H1 (cell line): ENCODE measurements at regions not wholly inside any gene's neighbourhood (a gene's known extent, or its start where the extent isn't known, plus 50 kb on each side); places are given as distances from the start of the nearest gene placed in this dataset.

ENCODE experiments used
- CTCF ChIA-PET: fragments of 300-600 bp; sonication (Branson Sonifier 250); formaldehyde crosslinking; loops from one replicate; lab custom pipeline; 2021; ENCODE audit not compliant: partially characterized antibody; lab: Charles Lee
- POLR2A ChIA-PET: fragments of 300-600 bp; sonication (Branson Sonifier 250); formaldehyde crosslinking; loops from one replicate; lab custom pipeline; 2021; ENCODE audit warnings: inconsistent platforms; ENCODE audit not compliant: partially characterized antibody; lab: Charles Lee
- DNase-seq, 2 experiments: peaks; one replicate each; pipeline versions ENCODE4 v3.0.0 to v3.0.0-alpha.2; 2010 to 2022; ENCODE audit warnings: low spot score in 2 of 2, low read depth in 1 of 2, mixed read lengths in 1 of 2
- FAIRE-seq: peaks from 2 replicates; lab custom pipeline; 2011; peaks lifted over from hg19 to GRCh38; lab: Jason Lieb, UNC
- H2AFZ ChIP-seq: 2 replicates; pipeline ENCODE4 v1.8.1; 2012; ENCODE audit warnings: low read length, inconsistent platforms
- H2AK5ac ChIP-seq: 2 replicates; pipeline ENCODE4 v1.6.1; 2013; ENCODE audit warnings: low read depth, low read length
- H2BK120ac ChIP-seq: replicated peaks from 2 replicates; pipeline ENCODE3; 2013; ENCODE audit warnings: low read depth, low read length, inconsistent platforms
- H2BK12ac ChIP-seq: 2 replicates; pipeline ENCODE4 v1.6.1; 2013; ENCODE audit warnings: low read depth, low read length
- H2BK15ac ChIP-seq: 2 replicates; pipeline ENCODE4 v1.6.1; 2013; ENCODE audit warnings: low read length
- H2BK20ac ChIP-seq: 2 replicates; pipeline ENCODE4 v1.6.1; 2013; ENCODE audit warnings: low read length
- H2BK5ac ChIP-seq: 2 replicates; pipeline ENCODE4 v1.6.1; 2013; ENCODE audit warnings: low read depth, low read length
- H3K14ac ChIP-seq: 2 replicates; pipeline ENCODE4 v1.6.1; 2013; ENCODE audit warnings: inconsistent platforms; ENCODE audit not compliant: insufficient read length
- H3K18ac ChIP-seq: 2 replicates; pipeline ENCODE4 v1.6.1; 2013; ENCODE audit warnings: low read length; ENCODE audit errors: extremely low read depth
- H3K23ac ChIP-seq: 2 replicates; pipeline ENCODE4 v1.6.1; 2013; ENCODE audit warnings: inconsistent platforms; ENCODE audit not compliant: insufficient read length
- H3K23me2 ChIP-seq: 2 replicates; pipeline ENCODE4 v1.6.1; 2013; ENCODE audit warnings: low read depth, low read length
- H3K27ac ChIP-seq: 2 replicates; pipeline ENCODE4 v1.6.1; 2011; ENCODE audit warnings: low read depth, low read length, inconsistent platforms
- H3K27me3 ChIP-seq, 4 experiments: replicated peaks in 1 of 4; 1 replicate in 1 of 4; 2 replicates in 3 of 4; pipeline versions ENCODE4 v1.6.1 to v1.8.1; 2011 to 2013; ENCODE audit warnings: low read length in 3 of 4, mild to moderate bottlenecking in 3 of 4, inconsistent platforms in 2 of 4, mixed read lengths in 2 of 4, moderate library complexity in 1 of 4; ENCODE audit not compliant: control insufficient read depth in 3 of 4, insufficient read depth in 3 of 4; ENCODE audit errors: extremely low read depth in 1 of 4
- H3K36me3 ChIP-seq, 4 experiments: 2 replicates each; pipeline versions ENCODE4 v1.6.1 to v1.8.1; 2011 to 2013; ENCODE audit warnings: mild to moderate bottlenecking in 4 of 4, low read length in 3 of 4, moderate library complexity in 2 of 4, control low read depth in 1 of 4, inconsistent platforms in 1 of 4; ENCODE audit not compliant: insufficient read depth in 4 of 4, control insufficient read depth in 2 of 4
- H3K4ac ChIP-seq: replicated peaks from 2 replicates; pipeline ENCODE3; 2013; ENCODE audit warnings: low read length, low read depth, mixed read lengths, inconsistent platforms; ENCODE audit not compliant: insufficient read length
- H3K4me1 ChIP-seq, 4 experiments: replicated peaks in 1 of 4; 1 replicate in 1 of 4; 2 replicates in 3 of 4; pipeline versions ENCODE4 v1.6.1 to v1.8.1; 2011 to 2013; ENCODE audit warnings: low read length in 3 of 4, inconsistent platforms in 2 of 4, mixed read lengths in 1 of 4; ENCODE audit not compliant: insufficient read depth in 4 of 4, control insufficient read depth in 3 of 4
- H3K4me2 ChIP-seq, 2 experiments: 2 replicates each; pipeline versions ENCODE4 v1.6.1 to v1.8.1; 2011 to 2013; ENCODE audit warnings: low read depth in 2 of 2, low read length in 2 of 2, control low read depth in 1 of 2, inconsistent platforms in 1 of 2, mild to moderate bottlenecking in 1 of 2; ENCODE audit not compliant: insufficient read depth in 1 of 2
- H3K4me3 ChIP-seq, 4 experiments: fragments of 200-600, 300-600 bp in 1 of 4; sonication (generic), shearing (Covaris generic), sonication (Bioruptor Twin) in 1 of 4; 2 replicates each; pipeline versions ENCODE4 v1.5.1 to v1.8.1; 2011 to 2016; ENCODE audit warnings: low read length in 4 of 4, low read depth in 3 of 4, control low read depth in 2 of 4, inconsistent platforms in 2 of 4, mild to moderate bottlenecking in 2 of 4, mixed read lengths in 1 of 4, moderate library complexity in 1 of 4; ENCODE audit not compliant: insufficient read depth in 2 of 4; ENCODE audit errors: extremely low read depth in 1 of 4
- H3K56ac ChIP-seq: replicated peaks from 2 replicates; pipeline ENCODE3; 2013; ENCODE audit warnings: low read depth, mild to moderate bottlenecking, mixed read lengths, low read length, inconsistent platforms; ENCODE audit not compliant: insufficient read length
- H3K79me1 ChIP-seq: 2 replicates; pipeline ENCODE4 v1.6.1; 2013; ENCODE audit warnings: low read depth, low read length, control low read depth
- H3K79me2 ChIP-seq, 2 experiments: 2 replicates each; pipeline versions ENCODE4 v1.6.1 to v1.8.1; 2012 to 2013; ENCODE audit warnings: low read length in 2 of 2, mild to moderate bottlenecking in 2 of 2, inconsistent platforms in 1 of 2; ENCODE audit not compliant: insufficient read depth in 2 of 2, control insufficient read depth in 1 of 2
- H3K9ac ChIP-seq, 4 experiments: replicated peaks in 1 of 4; 1 replicate in 1 of 4; 2 replicates in 3 of 4; pipeline versions ENCODE4 v1.6.1 to v1.8.1; 2011 to 2013; ENCODE audit warnings: low read depth in 3 of 4, low read length in 3 of 4, control low read depth in 2 of 4, mild to moderate bottlenecking in 2 of 4, moderate library complexity in 2 of 4, inconsistent platforms in 1 of 4; ENCODE audit errors: extremely low read depth in 1 of 4
- H3K9me3 ChIP-seq, 2 experiments: 2 replicates each; pipeline versions ENCODE4 v1.6.1 to v1.8.1; 2012 to 2013; ENCODE audit warnings: mild to moderate bottlenecking in 2 of 2, moderate library complexity in 2 of 2, control low read depth in 1 of 2, inconsistent platforms in 1 of 2, low read depth in 1 of 2, low read length in 1 of 2, mixed read lengths in 1 of 2; ENCODE audit not compliant: insufficient read depth in 2 of 2
- H4K20me1 ChIP-seq, 2 experiments: replicated peaks in 1 of 2; 2 replicates each; pipeline versions ENCODE3 to v1.8.1; 2011 to 2013; ENCODE audit warnings: inconsistent platforms in 2 of 2, low read length in 2 of 2, mild to moderate bottlenecking in 1 of 2; ENCODE audit not compliant: insufficient read depth in 2 of 2, control insufficient read depth in 1 of 2
- H4K5ac ChIP-seq: 2 replicates; pipeline ENCODE4 v1.6.1; 2013; ENCODE audit warnings: low read length, low read depth, mixed read lengths, inconsistent platforms; ENCODE audit not compliant: insufficient read length
- H4K8ac ChIP-seq: 2 replicates; pipeline ENCODE4 v1.8.0; 2013; ENCODE audit warnings: mild to moderate bottlenecking, moderate library complexity, low read length, inconsistent platforms; ENCODE audit not compliant: insufficient read depth; ENCODE audit errors: extremely low read depth
- H4K91ac ChIP-seq: replicated peaks from 2 replicates; pipeline ENCODE3; 2013; ENCODE audit warnings: low read length, mixed read lengths, inconsistent platforms; ENCODE audit not compliant: insufficient read length
- BACH1 ChIP-seq: IDR thresholded peaks from 2 replicates; pipeline ENCODE4 v1.6.1; 2012; ENCODE audit warnings: low read length, improper control_type of control experiment
- EP300 ChIP-seq, 2 experiments: IDR thresholded peaks; 1 replicate in 1 of 2; 2 replicates in 1 of 2; pipeline ENCODE4 v1.6.1; 2011 to 2012; ENCODE audit warnings: low read depth in 2 of 2, low read length in 2 of 2, mild to moderate bottlenecking in 2 of 2, borderline replicate concordance in 1 of 2, inconsistent platforms in 1 of 2, moderate library complexity in 1 of 2
- FOSL1 ChIP-seq: IDR thresholded peaks from 2 replicates; pipeline ENCODE4 v1.6.1; 2011; ENCODE audit warnings: mild to moderate bottlenecking, low read depth, low read length, moderate library complexity; ENCODE audit not compliant: insufficient read depth
- POLR2A ChIP-seq, 2 experiments: IDR thresholded peaks; 1 replicate in 1 of 2; 2 replicates in 1 of 2; pipeline ENCODE4 v1.6.1; 2011; ENCODE audit warnings: low read depth in 2 of 2, low read length in 2 of 2, mild to moderate bottlenecking in 2 of 2; ENCODE audit errors: control extremely low read depth in 1 of 2
- SP4 ChIP-seq: IDR thresholded peaks from 2 replicates; pipeline ENCODE4 v1.6.1; 2012; ENCODE audit warnings: low read length, inconsistent platforms
- WGBS, 2 experiments: shearing (Covaris generic) in 1 of 2; methylation state at CpG; one replicate each; pipeline versions ENCODE4 v1.1.6 to v1.1.7; 2013 to 2015; ENCODE audit warnings: low lambda C conversion rate in 2 of 2, mixed read lengths in 2 of 2, inconsistent platforms in 1 of 2, low coverage in 1 of 2, missing lambda C conversion rate in 1 of 2; ENCODE audit not compliant: insufficient replicate concordance in 2 of 2, insufficient coverage in 1 of 2, insufficient read length in 1 of 2; ENCODE audit errors: extremely low coverage in 1 of 2, missing lambda C conversion rate in 1 of 2; 5-methylcytosine and 5-hydroxymethylcytosine counted together

DNA sequence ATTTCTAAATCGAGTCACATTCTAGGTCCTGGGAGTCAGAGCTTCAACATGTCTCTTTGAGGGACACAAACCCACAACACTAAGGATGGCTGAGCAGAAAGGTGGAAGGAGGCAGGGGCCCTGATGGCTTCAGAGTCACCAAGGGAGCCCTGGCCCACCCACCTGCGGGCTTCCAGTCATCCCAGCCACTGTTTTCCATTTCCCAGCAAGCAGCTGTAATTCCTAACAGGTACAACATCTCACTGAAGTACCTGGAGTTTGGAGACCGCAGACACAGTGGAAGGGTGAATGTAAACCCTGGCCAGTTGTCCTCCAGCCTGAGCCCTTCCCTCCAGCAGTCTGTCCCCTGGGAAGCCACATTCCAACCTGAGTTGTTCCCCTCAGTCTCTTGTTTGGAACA is 562.8 kb downstream of the TBC1D22A start:
- CTCF ChIA-PET, result no interaction called here

More for the DNA sequence above, 562.8 kb downstream of the TBC1D22A start:
- TF ChIP-seq FOSL1, result no peak
- no peak for TF ChIP-seq BACH1
- TF ChIP-seq POLR2A (IDR thresholded peaks at IDR 0.05; ENCODE audit: control extremely low read depth in 1 of 2, low read depth in 2 of 2, low read length in 2 of 2), result no peak
- no peak for TF ChIP-seq SP4
- TF ChIP-seq EP300 (IDR thresholded peaks at IDR 0.05; ENCODE audit: borderline replicate concordance in 1 of 2, low read depth in 2 of 2, low read length in 2 of 2), result no peak
- WGBS, 2 experiments, result 77% methylated on average over 3 of the region's 3 CpGs; no CpG with 5 or more reads in 1 of the 2 experiments
- Histone ChIP-seq H3K4me3 (no peak overlapping the region), H3K18ac (no peak overlapping the region), H3K23ac (no peak overlapping the region), H4K8ac (no peak overlapping the region), H3K23me2 (no peaks in the 10 kb centered on the region), H3K79me1 (no peaks in the 10 kb centered on the region), H2BK5ac (no peak overlapping the region), H2BK12ac (no peak overlapping the region), H3K14ac (no peak overlapping the region), H2BK20ac (no peak overlapping the region), H3K4me2 (no peak overlapping the region), H3K4ac (no peak overlapping the region), H4K20me1 (no peaks in the 10 kb centered on the region), H3K79me2 (no peaks in the 10 kb centered on the region), H3K27me3 (no peaks in the 10 kb centered on the region), H3K36me3 (no peaks in the 10 kb centered on the region; a peak in 1 of 8 replicates), H4K91ac (no peak overlapping the region), H2AFZ (no peak overlapping the region), H3K27ac (no peak overlapping the region), H3K56ac (no peak overlapping the region), H4K5ac (no peak overlapping the region), H3K9me3 (peaks cover 74 to 91% of the 10 kb centered on the region in 2 experiments), H2AK5ac (no peak overlapping the region), H3K9ac (no peak overlapping the region), H3K4me1 (no peaks in the 10 kb centered on the region), H2BK15ac (no peak overlapping the region), H2BK120ac (no peak overlapping the region)
- POLR2A ChIA-PET, result no interaction called here
- no peak for DNase-seq
- FAIRE-seq, result no peak
